ENCODE measurements at regions not wholly inside any gene's neighbourhood (a gene's known extent, or its start where the extent isn't known, plus 50 kb on each side); places are given as distances from the start of the nearest gene placed in this dataset.

DNA sequence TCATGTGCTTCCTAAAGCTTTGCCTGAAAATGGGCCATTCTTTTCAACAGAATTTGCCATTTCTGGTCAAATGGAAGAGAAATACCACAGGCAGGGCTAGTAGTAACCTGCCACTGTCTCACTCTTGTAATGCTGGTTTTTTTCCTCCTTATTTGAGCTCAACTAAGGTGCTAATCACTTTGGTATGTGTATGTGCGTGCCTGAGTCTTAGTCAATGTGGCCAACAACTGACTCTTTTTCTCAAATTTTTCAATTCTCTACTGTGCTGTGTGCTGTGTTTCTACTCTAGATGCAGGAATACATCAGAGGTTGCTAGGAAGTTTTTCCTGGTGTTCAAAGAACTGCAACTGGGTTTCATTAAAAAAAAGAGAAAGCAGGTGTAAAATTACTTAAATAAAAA lies 870.2 kb downstream of the EFNB2 start (continued):
- no peak for TF ChIP-seq CHD7 (IDR thresholded peaks at IDR 0.05; ENCODE audit: insufficient replicate concordance, low read length)
- no peak for TF ChIP-seq E2F6 (IDR thresholded peaks at IDR 0.05)
- TF ChIP-seq CREB1 (IDR thresholded peaks at IDR 0.05): no peak
- no peak for TF ChIP-seq CEBPB (IDR thresholded peaks at IDR 0.05; ENCODE audit: low read depth, low read length)
- TF ChIP-seq RXRA (IDR thresholded peaks at IDR 0.05; ENCODE audit: insufficient read depth, low read depth, low read length): no peak
- TF ChIP-seq EP300 (IDR thresholded peaks at IDR 0.05; ENCODE audit: borderline replicate concordance in 1 of 2, low read depth in 2 of 2, low read length in 2 of 2): no peak
